Nephron progenitor cell (in vitro differentiated cells): ENCODE measurements at regions not wholly inside any gene's neighbourhood (a gene's known extent, or its start where the extent isn't known, plus 50 kb on each side); places are given as distances from the start of the nearest gene placed in this dataset.

ENCODE experiments used
- DNase-seq: peaks from one replicate; pipeline ENCODE4 v3.0.0; 2021
- H3K27ac Mint-ChIP-seq: 2 replicates; pipeline ENCODE4 v1.8.0; 2021; ENCODE audit warnings: mild to moderate bottlenecking, moderate library complexity, mixed read lengths
- H3K27me3 Mint-ChIP-seq: 2 replicates; pipeline ENCODE4 v1.8.0; 2021; ENCODE audit warnings: mild to moderate bottlenecking, low read depth, mixed read lengths; ENCODE audit not compliant: poor library complexity
- H3K36me3 Mint-ChIP-seq: 2 replicates; pipeline ENCODE4 v1.8.0; 2021; ENCODE audit warnings: low read depth, mixed read lengths
- H3K4me1 Mint-ChIP-seq: 2 replicates; pipeline ENCODE4 v1.8.0; 2021; ENCODE audit warnings: mixed read lengths
- H3K4me3 Mint-ChIP-seq: 2 replicates; pipeline ENCODE4 v1.8.0; 2021; ENCODE audit warnings: mild to moderate bottlenecking, moderate library complexity, mixed read lengths
- H3K9me3 Mint-ChIP-seq: 2 replicates; pipeline ENCODE4 v1.8.0; 2021; ENCODE audit warnings: mild to moderate bottlenecking, moderate library complexity, mixed read lengths
- TF ChIP-seq, protein P1 (sequence below): fragments of 200-600 bp; sonication (generic); IDR thresholded peaks from 2 replicates; pipeline ENCODE4 v1.5.0; 2021; ENCODE audit warnings: antibody characterized with exemption

DNA sequence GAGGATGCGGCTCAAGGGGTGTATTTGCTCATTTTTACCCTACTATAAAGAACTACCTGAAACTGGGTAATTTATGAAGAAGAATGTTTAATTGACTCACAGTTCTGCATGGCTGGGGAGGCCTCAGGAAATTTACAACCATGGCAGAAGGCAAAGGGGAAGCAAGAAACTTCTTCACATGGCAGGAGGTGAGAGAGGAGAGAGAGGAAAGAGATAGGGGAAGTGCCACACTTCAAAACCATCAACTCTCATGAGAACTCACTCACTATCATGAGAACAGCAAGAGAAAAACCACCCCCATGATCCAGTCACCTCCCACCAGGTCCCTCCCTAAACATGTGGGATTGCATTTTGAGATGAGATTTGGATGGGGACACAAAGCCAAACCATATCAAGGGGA lies 192.7 kb downstream of the DIPK2A start:
- no peak for DNase-seq
- H3K27me3 Mint-ChIP-seq, result no peaks in the 10 kb centered on the region
- H3K9me3 Mint-ChIP-seq, result peaks cover 11% of the 10 kb centered on the region
- TF ChIP-seq, protein P1, sequence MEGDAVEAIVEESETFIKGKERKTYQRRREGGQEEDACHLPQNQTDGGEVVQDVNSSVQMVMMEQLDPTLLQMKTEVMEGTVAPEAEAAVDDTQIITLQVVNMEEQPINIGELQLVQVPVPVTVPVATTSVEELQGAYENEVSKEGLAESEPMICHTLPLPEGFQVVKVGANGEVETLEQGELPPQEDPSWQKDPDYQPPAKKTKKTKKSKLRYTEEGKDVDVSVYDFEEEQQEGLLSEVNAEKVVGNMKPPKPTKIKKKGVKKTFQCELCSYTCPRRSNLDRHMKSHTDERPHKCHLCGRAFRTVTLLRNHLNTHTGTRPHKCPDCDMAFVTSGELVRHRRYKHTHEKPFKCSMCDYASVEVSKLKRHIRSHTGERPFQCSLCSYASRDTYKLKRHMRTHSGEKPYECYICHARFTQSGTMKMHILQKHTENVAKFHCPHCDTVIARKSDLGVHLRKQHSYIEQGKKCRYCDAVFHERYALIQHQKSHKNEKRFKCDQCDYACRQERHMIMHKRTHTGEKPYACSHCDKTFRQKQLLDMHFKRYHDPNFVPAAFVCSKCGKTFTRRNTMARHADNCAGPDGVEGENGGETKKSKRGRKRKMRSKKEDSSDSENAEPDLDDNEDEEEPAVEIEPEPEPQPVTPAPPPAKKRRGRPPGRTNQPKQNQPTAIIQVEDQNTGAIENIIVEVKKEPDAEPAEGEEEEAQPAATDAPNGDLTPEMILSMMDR, result no peak
- H3K4me3 Mint-ChIP-seq, result no peak overlapping the region
- no peaks in the 10 kb centered on the region for H3K36me3 Mint-ChIP-seq
- peaks cover 11% of the 10 kb centered on the region for H3K4me1 Mint-ChIP-seq
- H3K27ac Mint-ChIP-seq, result no peak overlapping the region

DNA sequence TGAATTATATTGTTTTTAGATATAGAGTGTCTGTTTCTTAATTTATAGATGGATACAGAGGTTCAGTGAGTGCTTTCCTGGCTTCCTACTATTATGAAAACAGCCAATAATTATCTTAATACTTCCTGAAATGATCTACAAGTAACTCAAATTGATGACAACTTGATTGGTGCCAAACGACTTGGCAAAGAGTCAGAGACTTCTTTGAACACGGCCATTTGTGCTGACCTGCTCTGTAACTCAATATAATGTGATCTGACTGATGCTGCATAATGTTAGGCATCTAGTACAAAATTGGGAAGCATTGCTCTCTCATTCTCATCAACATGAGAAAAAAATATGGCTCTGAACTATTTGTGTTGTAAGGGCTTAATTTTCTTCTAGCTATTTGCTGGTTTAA lies 193.9 kb downstream of the DIPK2A start:
- no peaks in the 10 kb centered on the region for H3K9me3 Mint-ChIP-seq
- H3K27me3 Mint-ChIP-seq, result no peaks in the 10 kb centered on the region
- H3K27ac Mint-ChIP-seq, result no peak overlapping the region
- TF ChIP-seq, protein P1, result no peak
- no peak overlapping the region for H3K4me3 Mint-ChIP-seq
- H3K36me3 Mint-ChIP-seq, result no peaks in the 10 kb centered on the region
- no peak for DNase-seq
- H3K4me1 Mint-ChIP-seq, result peaks cover 11% of the 10 kb centered on the region

DNA sequence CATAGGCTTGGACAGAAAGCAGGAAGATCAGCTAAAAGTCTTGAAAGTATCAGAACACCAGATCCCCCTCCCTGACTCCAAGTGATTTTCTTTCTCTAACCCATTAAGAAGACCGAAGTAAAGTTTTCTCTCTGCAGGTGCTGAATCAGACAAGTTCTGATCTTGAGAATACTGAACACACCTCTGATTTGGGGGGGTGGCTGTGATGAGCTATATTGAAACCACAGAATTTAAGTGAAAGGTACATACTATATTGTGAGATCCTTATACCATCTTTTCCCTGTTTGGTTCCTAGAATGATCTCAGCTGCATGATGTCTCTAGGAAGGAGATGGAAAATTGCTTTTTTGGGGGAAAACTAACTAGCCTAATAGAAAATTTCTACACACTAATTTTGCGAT lies 196.0 kb downstream of the DIPK2A start:
- no peaks in the 10 kb centered on the region for H3K27me3 Mint-ChIP-seq
- H3K4me1 Mint-ChIP-seq, result peaks cover 7% of the 10 kb centered on the region
- DNase-seq, result no peak
- H3K36me3 Mint-ChIP-seq, result no peaks in the 10 kb centered on the region
- H3K9me3 Mint-ChIP-seq, result no peaks in the 10 kb centered on the region
- TF ChIP-seq, protein P1, result no peak
- no peak overlapping the region for H3K4me3 Mint-ChIP-seq
- no peak overlapping the region for H3K27ac Mint-ChIP-seq

DNA sequence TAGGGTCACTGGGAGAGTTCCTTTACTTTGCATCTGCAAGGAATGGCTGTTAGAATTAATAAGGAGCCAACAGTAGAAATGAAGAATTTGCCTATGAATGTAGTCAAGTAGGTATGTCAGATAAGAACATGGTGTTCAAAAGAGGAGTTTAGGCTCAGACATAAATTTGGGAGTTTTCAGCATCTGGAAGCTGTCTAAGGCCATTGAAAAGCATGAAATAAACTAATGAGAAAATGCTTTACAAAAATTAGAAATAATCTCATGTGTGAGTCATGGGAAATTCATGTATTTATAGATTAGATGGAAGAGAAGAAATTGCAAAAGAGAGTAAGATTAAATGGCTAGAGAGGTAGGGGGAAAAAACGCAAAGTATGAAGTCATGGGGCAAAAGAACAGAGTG lies 201.9 kb downstream of the DIPK2A start:
- no peaks in the 10 kb centered on the region for H3K9me3 Mint-ChIP-seq

DNA sequence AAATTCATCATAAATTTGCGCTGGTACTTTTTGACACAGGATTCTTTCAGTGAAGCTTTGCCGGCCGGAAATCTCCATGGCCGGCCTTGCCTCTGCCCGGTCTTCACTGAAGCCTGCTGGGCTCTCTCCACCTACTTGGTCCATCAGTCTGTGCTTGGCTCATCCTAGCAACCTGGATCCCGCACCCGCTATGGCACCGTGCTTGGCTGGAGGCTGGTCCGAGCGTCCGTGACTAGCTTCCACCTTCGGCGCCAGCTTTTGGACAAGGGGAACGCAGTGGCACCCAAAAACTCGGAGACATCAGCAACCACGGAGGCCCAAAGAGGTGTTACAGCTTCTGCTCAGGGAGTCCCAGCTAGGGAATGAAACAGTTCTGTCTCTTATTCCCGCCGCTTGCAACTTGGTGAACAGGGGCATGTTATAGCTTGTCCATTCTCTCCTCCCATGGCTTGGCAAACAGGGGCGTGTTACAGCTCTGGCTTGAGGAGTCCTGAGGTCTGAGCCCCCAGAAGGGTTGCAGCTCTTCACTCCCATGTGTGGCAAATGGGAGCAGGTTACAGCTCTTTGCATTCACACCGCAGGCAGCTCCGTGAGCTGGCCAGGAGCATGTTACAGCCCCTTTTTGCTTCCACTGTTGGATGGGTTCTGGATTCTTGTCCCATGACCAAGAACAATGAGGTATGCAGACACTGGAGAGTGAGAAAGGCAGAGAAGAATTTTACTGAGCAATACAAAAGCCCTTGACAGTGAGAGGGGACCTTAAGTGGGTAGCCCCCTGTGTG lies 204.2 kb downstream of the DIPK2A start:
- H3K4me1 Mint-ChIP-seq, result no peaks in the 10 kb centered on the region
- no peak for DNase-seq
- no peak overlapping the region for H3K27ac Mint-ChIP-seq
- peaks cover 3% of the 10 kb centered on the region for H3K27me3 Mint-ChIP-seq
- H3K4me3 Mint-ChIP-seq, result no peak overlapping the region
- TF ChIP-seq, protein P1, result no peak
- H3K36me3 Mint-ChIP-seq, result no peaks in the 10 kb centered on the region
- no peaks in the 10 kb centered on the region for H3K9me3 Mint-ChIP-seq

More for the DNA sequence above, 201.9 kb downstream of the DIPK2A start:
- no peak overlapping the region for H3K27ac Mint-ChIP-seq
- H3K27me3 Mint-ChIP-seq, result peaks cover 3% of the 10 kb centered on the region
- no peaks in the 10 kb centered on the region for H3K4me1 Mint-ChIP-seq
- TF ChIP-seq, protein P1, result no peak
- H3K36me3 Mint-ChIP-seq, result no peaks in the 10 kb centered on the region
- H3K4me3 Mint-ChIP-seq, result no peak overlapping the region
- no peak for DNase-seq

DNA sequence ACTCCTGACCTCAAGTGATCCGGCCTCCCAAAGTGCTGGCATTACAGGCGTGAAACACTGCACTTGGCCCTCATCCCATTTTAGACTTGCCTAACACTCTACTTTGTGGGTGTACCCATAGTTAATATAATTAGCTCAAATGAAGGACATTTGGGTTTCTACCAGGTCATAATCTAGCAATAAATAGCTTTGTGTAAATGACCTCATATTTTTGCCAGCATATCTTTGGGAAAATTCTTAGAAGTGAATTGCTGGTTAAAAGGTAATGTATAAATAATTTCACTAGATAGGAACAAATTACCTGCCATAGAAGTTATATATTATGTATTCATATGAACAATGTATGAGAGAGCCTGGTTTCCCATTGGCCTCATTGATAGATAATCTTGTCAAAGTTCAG lies 206.0 kb downstream of the DIPK2A start:
- peaks cover 7% of the 10 kb centered on the region for H3K27me3 Mint-ChIP-seq
- no peaks in the 10 kb centered on the region for H3K36me3 Mint-ChIP-seq
- TF ChIP-seq, protein P1, result no peak
- no peaks in the 10 kb centered on the region for H3K9me3 Mint-ChIP-seq
- no peak overlapping the region for H3K4me3 Mint-ChIP-seq
- no peak overlapping the region for H3K27ac Mint-ChIP-seq
- no peak for DNase-seq
- H3K4me1 Mint-ChIP-seq, result no peaks in the 10 kb centered on the region
